ENCODE measurements at regions not wholly inside any gene's neighbourhood (a gene's known extent, or its start where the extent isn't known, plus 50 kb on each side); places are given as distances from the start of the nearest gene placed in this dataset.

DNA sequence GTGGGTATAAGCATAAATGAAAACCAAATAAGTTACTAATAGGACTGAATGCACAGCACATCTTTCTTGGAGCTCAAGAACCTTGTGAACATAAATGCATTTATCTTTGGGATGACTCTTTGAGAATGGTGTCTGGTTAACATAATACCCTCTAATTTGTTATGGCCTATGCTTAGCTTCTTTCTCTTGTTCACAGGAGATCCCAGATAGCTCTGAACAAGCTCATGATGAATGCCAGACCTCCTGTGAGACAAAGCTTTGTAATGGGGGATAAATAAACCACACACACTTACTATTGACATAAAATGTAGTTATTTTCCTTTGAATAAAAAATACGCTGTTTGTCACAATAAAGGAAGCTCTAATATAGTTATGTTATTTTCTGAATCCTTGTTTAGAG, 111.5 kb downstream of the PSAT1 start:
- TF ChIP-seq EZH2 (IDR thresholded peaks at IDR 0.05; ENCODE audit: low read depth, low read length, severe bottlenecking): no peak
- TF ChIP-seq, protein P1, sequence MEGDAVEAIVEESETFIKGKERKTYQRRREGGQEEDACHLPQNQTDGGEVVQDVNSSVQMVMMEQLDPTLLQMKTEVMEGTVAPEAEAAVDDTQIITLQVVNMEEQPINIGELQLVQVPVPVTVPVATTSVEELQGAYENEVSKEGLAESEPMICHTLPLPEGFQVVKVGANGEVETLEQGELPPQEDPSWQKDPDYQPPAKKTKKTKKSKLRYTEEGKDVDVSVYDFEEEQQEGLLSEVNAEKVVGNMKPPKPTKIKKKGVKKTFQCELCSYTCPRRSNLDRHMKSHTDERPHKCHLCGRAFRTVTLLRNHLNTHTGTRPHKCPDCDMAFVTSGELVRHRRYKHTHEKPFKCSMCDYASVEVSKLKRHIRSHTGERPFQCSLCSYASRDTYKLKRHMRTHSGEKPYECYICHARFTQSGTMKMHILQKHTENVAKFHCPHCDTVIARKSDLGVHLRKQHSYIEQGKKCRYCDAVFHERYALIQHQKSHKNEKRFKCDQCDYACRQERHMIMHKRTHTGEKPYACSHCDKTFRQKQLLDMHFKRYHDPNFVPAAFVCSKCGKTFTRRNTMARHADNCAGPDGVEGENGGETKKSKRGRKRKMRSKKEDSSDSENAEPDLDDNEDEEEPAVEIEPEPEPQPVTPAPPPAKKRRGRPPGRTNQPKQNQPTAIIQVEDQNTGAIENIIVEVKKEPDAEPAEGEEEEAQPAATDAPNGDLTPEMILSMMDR (IDR thresholded peaks at IDR 0.05; ENCODE audit: control extremely low read depth in 1 of 3, insufficient read depth in 1 of 3, low read depth in 1 of 3, low read length in 3 of 3): no peak
- no peak for TF ChIP-seq JUND (IDR thresholded peaks at IDR 0.05; ENCODE audit: low read length)
- no peak for TF ChIP-seq POLR2A (IDR thresholded peaks at IDR 0.05; ENCODE audit: control extremely low read depth in 1 of 2, low read depth in 2 of 2, low read length in 2 of 2)
